OCI-LY1 (cell line): ENCODE measurements at regions not wholly inside any gene's neighbourhood (a gene's known extent, or its start where the extent isn't known, plus 50 kb on each side); places are given as distances from the start of the nearest gene placed in this dataset.

ENCODE experiments used
- H2AFZ ChIP-seq: fragments of 200-600 bp; sonication (generic), shearing (Covaris generic); 2 replicates; pipeline ENCODE4 v1.6.0; 2014; ENCODE audit warnings: antibody characterized with exemption, mild to moderate bottlenecking, low read length
- H3F3A ChIP-seq: fragments of 200-600 bp; sonication (generic), shearing (Covaris generic); 2 replicates; pipeline ENCODE4 v1.6.0; 2014; ENCODE audit warnings: mild to moderate bottlenecking, antibody characterized with exemption, low read length, moderate library complexity; ENCODE audit not compliant: insufficient read depth
- H3K27ac ChIP-seq: fragments of 200-600 bp; sonication (generic); 2 replicates; pipeline ENCODE4 v1.5.1; 2014; ENCODE audit warnings: low read length, mixed run types, mild to moderate bottlenecking, low read depth; ENCODE audit not compliant: poor library complexity, severe bottlenecking
- H3K27me3 ChIP-seq: fragments of 200-600 bp; sonication (generic); 2 replicates; pipeline ENCODE4 v1.6.0; 2014; ENCODE audit warnings: antibody characterized with exemption, mild to moderate bottlenecking, low read length, moderate library complexity; ENCODE audit not compliant: insufficient read depth
- H3K36me3 ChIP-seq: fragments of 200-600 bp; sonication (generic); 2 replicates; pipeline ENCODE4 v1.6.1; 2014; ENCODE audit warnings: mild to moderate bottlenecking, antibody characterized with exemption, low read length, moderate library complexity, mixed read lengths; ENCODE audit not compliant: insufficient read depth
- H3K4me1 ChIP-seq: fragments of 200-600 bp; sonication (generic); 2 replicates; pipeline ENCODE4 v1.5.1; 2014; ENCODE audit warnings: mild to moderate bottlenecking, low read length, moderate library complexity; ENCODE audit not compliant: insufficient read depth, severe bottlenecking
- H3K4me2 ChIP-seq: fragments of 200-600 bp; sonication (generic), shearing (Covaris generic); 2 replicates; pipeline ENCODE4 v1.6.1; 2014; ENCODE audit warnings: low read length
- H3K4me3 ChIP-seq: fragments of 200-600 bp; sonication (generic); 2 replicates; pipeline ENCODE4 v1.5.1; 2014; ENCODE audit warnings: low read length, low read depth, mild to moderate bottlenecking, mixed read lengths; ENCODE audit not compliant: poor library complexity, severe bottlenecking
- H3K79me2 ChIP-seq: fragments of 200-600 bp; shearing (Covaris generic); 2 replicates; pipeline ENCODE4 v1.6.1; 2016; ENCODE audit warnings: mixed run types, low read length, mixed read lengths; ENCODE audit not compliant: insufficient read depth
- H3K9ac ChIP-seq: fragments of 200-600 bp; sonication (generic), shearing (Covaris generic); 2 replicates; pipeline ENCODE4 v1.6.1; 2014; ENCODE audit warnings: mild to moderate bottlenecking, low read length, mixed read lengths
- H3K9me2 ChIP-seq: fragments of 200-600 bp; sonication (generic), shearing (Covaris generic); 2 replicates; pipeline ENCODE4 v1.6.1; 2014; ENCODE audit warnings: low read depth, mild to moderate bottlenecking, low read length, mixed read lengths
- H3K9me3 ChIP-seq: fragments of 200-600 bp; shearing (Covaris generic); 2 replicates; pipeline ENCODE4 v1.6.1; 2014; ENCODE audit warnings: low read length, mixed read lengths
- H4K20me1 ChIP-seq: fragments of 200-600 bp; sonication (generic), shearing (Covaris generic); 2 replicates; pipeline ENCODE4 v1.6.0; 2016; ENCODE audit warnings: mild to moderate bottlenecking, low read length; ENCODE audit not compliant: insufficient read depth
- CTCF ChIP-seq: fragments of 200-600 bp; sonication (generic), shearing (Covaris generic); IDR thresholded peaks from 2 replicates; pipeline ENCODE4 v1.5.1; 2017; ENCODE audit warnings: mild to moderate bottlenecking, antibody characterized with exemption, low read length, moderate library complexity, mixed read lengths
- EZH2 ChIP-seq: fragments of 200-600 bp; sonication (generic), shearing (Covaris generic); IDR thresholded peaks from 2 replicates; pipeline ENCODE4 v1.8.0; 2017; ENCODE audit warnings: borderline replicate concordance, mixed run types, mild to moderate bottlenecking, antibody characterized with exemption, low read length, moderate library complexity, mixed read lengths

GRCh38 chr5:61683148-61683547, 351.1 kb downstream of the ZSWIM6 start:
- H3K4me2 ChIP-seq, result no peak overlapping the region
- H4K20me1 ChIP-seq, result no peaks in the 10 kb centered on the region
- no peaks in the 10 kb centered on the region for H3K9me3 ChIP-seq
- TF ChIP-seq EZH2, result no peak
- no peak for TF ChIP-seq CTCF
- H3K27me3 ChIP-seq, result no peaks in the 10 kb centered on the region
- H3K4me1 ChIP-seq, result no peaks in the 10 kb centered on the region
- no peak overlapping the region for H2AFZ ChIP-seq
- H3K4me3 ChIP-seq, result no peak overlapping the region
- H3K9me2 ChIP-seq, result no peaks in the 10 kb centered on the region
- no peaks in the 10 kb centered on the region for H3F3A ChIP-seq
- H3K79me2 ChIP-seq, result no peaks in the 10 kb centered on the region
- H3K36me3 ChIP-seq, result no peaks in the 10 kb centered on the region
- H3K9ac ChIP-seq, result no peak overlapping the region
- no peak overlapping the region for H3K27ac ChIP-seq

- H3K9me2 ChIP-seq, result no peaks in the 10 kb centered on the region
- H3K79me2 ChIP-seq, result no peaks in the 10 kb centered on the region
- no peak for TF ChIP-seq CTCF
- no peak for TF ChIP-seq EZH2
- H3K9ac ChIP-seq, result no peak overlapping the region
- H3K9me3 ChIP-seq, result no peaks in the 10 kb centered on the region
- no peak overlapping the region for H3K4me2 ChIP-seq
- H3K4me3 ChIP-seq, result no peak overlapping the region
- no peak overlapping the region for H2AFZ ChIP-seq
- no peaks in the 10 kb centered on the region for H3K27me3 ChIP-seq
- no peaks in the 10 kb centered on the region for H3K36me3 ChIP-seq
- no peaks in the 10 kb centered on the region for H3F3A ChIP-seq
- no peaks in the 10 kb centered on the region for H3K4me1 ChIP-seq
- no peak overlapping the region for H3K27ac ChIP-seq
- H4K20me1 ChIP-seq, result no peaks in the 10 kb centered on the region
Measured at GRCh38 chr5:61683926-61684325, 351.9 kb downstream of the ZSWIM6 start.

- H3K9me2 ChIP-seq, result no peaks in the 10 kb centered on the region
- H2AFZ ChIP-seq, result no peak overlapping the region
- no peaks in the 10 kb centered on the region for H3K36me3 ChIP-seq
- no peaks in the 10 kb centered on the region for H3K9me3 ChIP-seq
- H3K9ac ChIP-seq, result no peak overlapping the region
- H3K27me3 ChIP-seq, result no peaks in the 10 kb centered on the region
- H3F3A ChIP-seq, result no peaks in the 10 kb centered on the region
- TF ChIP-seq EZH2 (no peak), CTCF (no peak)
- no peak overlapping the region for H3K27ac ChIP-seq
- no peaks in the 10 kb centered on the region for H3K79me2 ChIP-seq
- H3K4me1 ChIP-seq, result no peaks in the 10 kb centered on the region
- no peak overlapping the region for H3K4me2 ChIP-seq
- no peak overlapping the region for H3K4me3 ChIP-seq
- no peaks in the 10 kb centered on the region for H4K20me1 ChIP-seq
Measured at GRCh38 chr5:61686491-61687257, 354.6 kb downstream of the ZSWIM6 start.
